ENCODE measurements at regions not wholly inside any gene's neighbourhood (a gene's known extent, or its start where the extent isn't known, plus 50 kb on each side); places are given as distances from the start of the nearest gene placed in this dataset.
"Not testable (repeated sequence)": the region's sequence is repeated elsewhere in the genome, so short reads cannot be mapped to it uniquely, and the experiment has no call there.

- DNase-seq (ENCODE audit: low read depth): no peak
Observed at GRCh38 chr3:11712646-11713045, 68.9 kb upstream of the VGLL4 start.

GRCh38 chr3:11711876-11712275 is 68.2 kb upstream of the VGLL4 start:
- no peak for DNase-seq (ENCODE audit: low read depth)

GRCh38 chr3:11709782-11710181 is 66.1 kb upstream of the VGLL4 start:
- DNase-seq (ENCODE audit: low read depth): no peak

GRCh38 chr3:11707084-11707483 is 63.4 kb upstream of the VGLL4 start:
- not testable (repeated sequence) for DNase-seq (ENCODE audit: low read depth)

- no peak for DNase-seq (ENCODE audit: low read depth)
Observed at GRCh38 chr3:11706604-11707003, 62.9 kb upstream of the VGLL4 start.

- DNase-seq (ENCODE audit: low read depth): no peak
Observed at GRCh38 chr3:11705049-11705448, 61.3 kb upstream of the VGLL4 start.

GRCh38 chr3:11703146-11703545 is 59.4 kb upstream of the VGLL4 start:
- DNase-seq (ENCODE audit: low read depth): no peak

- DNase-seq (ENCODE audit: low read depth): no peak
Observed at GRCh38 chr3:11699083-11699427, 55.3 kb upstream of the VGLL4 start.

GRCh38 chr3:11698326-11699082 is 54.8 kb upstream of the VGLL4 start:
- DNase-seq (ENCODE audit: low read depth): no peak

- DNase-seq (ENCODE audit: low read depth): no peak
Observed at GRCh38 chr3:11697701-11698100, 54.0 kb upstream of the VGLL4 start.

- no peak for DNase-seq (ENCODE audit: low read depth)
Observed at GRCh38 chr3:11696054-11696453, 52.3 kb upstream of the VGLL4 start.
